ENCODE measurements at regions not wholly inside any gene's neighbourhood (a gene's known extent, or its start where the extent isn't known, plus 50 kb on each side); places are given as distances from the start of the nearest gene placed in this dataset.
"Not testable (repeated sequence)": the region's sequence is repeated elsewhere in the genome, so short reads cannot be mapped to it uniquely, and the experiment has no call there.

- Histone ChIP-seq H3K36me3 (no peaks in the 10 kb centered on the region), H3K4me3 (no peak overlapping the region), H3K4me1 (no peaks in the 10 kb centered on the region), H3K9me3 (no peaks in the 10 kb centered on the region), H3K27ac (no peak overlapping the region), H3K27me3 (no peaks in the 10 kb centered on the region)
- intact Hi-C loops (cut with DNase I) = no loop called here
- no peak for DNase-seq (ENCODE audit: low spot score in 2 of 2)
- no peak for TF ChIP-seq CTCF (IDR thresholded peaks at IDR 0.05)
Observed at GRCh38 chr1:78737241-78737640, 87.6 kb downstream of the IFI44 start.

GRCh38 chr1:78743626-78744025 is 94.0 kb downstream of the IFI44 start:
- Histone ChIP-seq H3K27ac (no peak overlapping the region), H3K36me3 (no peaks in the 10 kb centered on the region), H3K27me3 (no peaks in the 10 kb centered on the region), H3K4me1 (no peaks in the 10 kb centered on the region), H3K4me3 (no peak overlapping the region), H3K9me3 (no peaks in the 10 kb centered on the region)
- no peak for TF ChIP-seq CTCF (IDR thresholded peaks at IDR 0.05)
- no peak for DNase-seq (ENCODE audit: low spot score in 2 of 2)
- intact Hi-C loops (cut with DNase I) = no loop called here

GRCh38 chr1:78745111-78745510 is 95.5 kb downstream of the IFI44 start:
- H3K4me1 ChIP-seq = no peaks in the 10 kb centered on the region
- TF ChIP-seq CTCF (IDR thresholded peaks at IDR 0.05) = no peak
- no peaks in the 10 kb centered on the region for H3K27me3 ChIP-seq
- no peaks in the 10 kb centered on the region for H3K9me3 ChIP-seq
- no peak overlapping the region for H3K4me3 ChIP-seq
- DNase-seq (ENCODE audit: low spot score in 2 of 2) = no peak
- no peak overlapping the region for H3K27ac ChIP-seq
- intact Hi-C loops (cut with DNase I) = no loop called here
- H3K36me3 ChIP-seq = no peaks in the 10 kb centered on the region

- H3K27me3 ChIP-seq; H3K36me3 ChIP-seq; H3K9me3 ChIP-seq; intact Hi-C loops (cut with DNase I); H3K4me1 ChIP-seq; DNase-seq (ENCODE audit: low spot score in 2 of 2); H3K27ac ChIP-seq; H3K4me3 ChIP-seq: not testable (repeated sequence)
Observed at GRCh38 chr1:78753679-78754078, 104.0 kb downstream of the IFI44 start.

GRCh38 chr1:78755986-78756385 is 106.4 kb downstream of the IFI44 start:
- Histone ChIP-seq H3K4me3 (no peak overlapping the region), H3K9me3 (no peaks in the 10 kb centered on the region), H3K27me3 (no peaks in the 10 kb centered on the region), H3K4me1 (no peaks in the 10 kb centered on the region), H3K27ac (no peak overlapping the region), H3K36me3 (no peaks in the 10 kb centered on the region)
- intact Hi-C loops (cut with DNase I) = no loop called here
- no peak for DNase-seq (ENCODE audit: low spot score in 2 of 2)
- TF ChIP-seq CTCF (IDR thresholded peaks at IDR 0.05) = no peak

- Histone ChIP-seq H3K4me3 (no peak overlapping the region), H3K27ac (no peak overlapping the region), H3K36me3 (no peaks in the 10 kb centered on the region), H3K9me3 (no peaks in the 10 kb centered on the region), H3K4me1 (no peaks in the 10 kb centered on the region), H3K27me3 (no peaks in the 10 kb centered on the region)
- intact Hi-C loops (cut with DNase I) = no loop called here
- no peak for TF ChIP-seq CTCF (IDR thresholded peaks at IDR 0.05)
- no peak for DNase-seq (ENCODE audit: low spot score in 2 of 2)
Observed at GRCh38 chr1:78758506-78758905, 108.9 kb downstream of the IFI44 start.

Measured in ascending aorta (tissue), 2 donors.